Ramos (cell line): ENCODE measurements at regions not wholly inside any gene's neighbourhood (a gene's known extent, or its start where the extent isn't known, plus 50 kb on each side); places are given as distances from the start of the nearest gene placed in this dataset.

Experiments
- in situ Hi-C: fragments of 300-500 bp; cut with MboI; formaldehyde crosslinking; loops from one replicate; pipeline ENCODE4 v1.14.3; 2022; ENCODE audit warnings: low sequenced_read_pairs; ENCODE audit not compliant: unreplicated experiment

GRCh38 chr2:236402033-236402790, 138.0 kb upstream of the ASB18 start:
- in situ Hi-C loops = no loop called here

DNA sequence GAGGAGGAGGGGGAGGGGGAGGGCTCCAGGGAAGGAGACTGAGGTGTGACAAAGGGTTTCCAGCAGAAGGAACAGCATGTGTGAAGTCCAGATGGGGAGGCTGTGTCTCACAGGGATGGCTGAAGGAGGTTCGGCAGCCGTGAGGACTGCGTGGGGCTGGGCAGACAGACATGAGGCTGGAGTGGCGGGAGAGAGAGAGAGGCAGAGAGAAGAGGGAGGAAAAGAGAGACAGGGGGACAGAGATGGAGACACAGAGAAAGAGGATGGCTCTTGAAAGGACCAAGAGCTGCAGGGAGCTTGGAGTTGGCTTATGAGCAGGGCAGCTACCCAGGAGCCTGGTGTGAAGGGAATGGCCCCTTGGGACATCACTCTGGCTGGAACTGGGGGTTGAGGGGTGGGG, 138.9 kb upstream of the ASB18 start:
- in situ Hi-C loops = no loop called here

GRCh38 chr2:236403811-236404210, 139.6 kb upstream of the ASB18 start:
- in situ Hi-C loops = no loop called here

GRCh38 chr2:236404346-236404745, 140.1 kb upstream of the ASB18 start:
- in situ Hi-C loops = no loop called here

- in situ Hi-C loops = no loop called here
These were observed 141.2 kb upstream of the ASB18 start for GRCh38 chr2:236405357-236405756.

DNA sequence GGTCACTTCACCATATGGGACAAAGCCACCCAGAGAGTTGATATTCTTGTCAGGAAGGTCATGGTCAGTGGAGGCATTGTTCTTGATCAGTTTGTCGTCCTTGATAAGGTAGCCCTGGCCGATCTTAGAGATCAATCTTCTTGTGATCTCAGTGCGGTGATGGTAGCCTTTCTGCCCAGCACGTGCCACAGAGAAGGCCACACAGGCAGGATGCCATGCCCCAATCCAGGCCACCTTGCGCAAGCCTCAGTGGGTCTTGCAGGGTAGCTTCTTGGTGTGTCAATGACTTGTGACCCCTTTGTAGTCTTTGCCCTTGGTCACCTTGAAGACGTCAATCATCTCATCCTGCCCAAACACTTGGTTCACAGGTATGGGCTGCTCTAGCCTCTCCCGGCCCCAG, 143.9 kb upstream of the ASB18 start:
- in situ Hi-C loops = no loop called here

- in situ Hi-C loops = no loop called here
These were observed 144.6 kb upstream of the ASB18 start for GRCh38 chr2:236408786-236409185.

DNA sequence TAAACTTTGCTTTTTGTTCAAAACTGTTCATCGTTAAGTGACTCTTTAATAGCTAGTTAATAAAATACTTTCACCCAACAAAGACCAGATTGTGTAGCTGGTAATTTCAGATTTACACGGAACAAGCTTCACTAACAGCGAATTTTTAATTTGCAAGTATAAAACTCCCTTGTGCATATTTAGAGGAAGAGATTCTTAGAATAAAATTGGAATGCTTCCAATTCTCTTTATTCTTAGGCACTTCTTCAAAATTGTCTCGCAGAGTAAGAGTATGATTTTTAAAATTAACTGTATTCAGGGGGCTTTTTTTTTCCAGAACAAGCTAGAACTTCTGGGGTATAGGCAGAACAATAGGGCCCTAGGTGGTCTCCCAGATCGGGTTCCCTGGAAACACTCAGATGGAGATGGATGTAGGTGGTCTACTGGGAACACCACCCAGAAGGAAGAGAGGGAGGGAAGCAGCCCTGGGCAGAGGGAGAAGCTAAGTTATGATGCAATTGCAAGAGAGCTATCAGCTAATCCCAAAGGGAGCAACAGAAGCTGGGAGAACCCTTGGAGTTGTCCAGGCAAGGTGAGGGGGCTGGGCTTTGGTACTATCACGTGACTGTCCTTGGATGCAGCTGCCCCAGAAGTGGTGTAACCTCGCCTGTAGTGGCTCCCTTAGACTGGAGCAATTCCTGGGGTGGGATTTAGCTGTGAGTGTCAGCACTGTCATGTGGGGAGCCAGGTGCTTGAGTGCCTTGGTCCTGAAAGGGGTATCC, 151.7 kb upstream of the ASB18 start:
- in situ Hi-C loops = no loop called here

DNA sequence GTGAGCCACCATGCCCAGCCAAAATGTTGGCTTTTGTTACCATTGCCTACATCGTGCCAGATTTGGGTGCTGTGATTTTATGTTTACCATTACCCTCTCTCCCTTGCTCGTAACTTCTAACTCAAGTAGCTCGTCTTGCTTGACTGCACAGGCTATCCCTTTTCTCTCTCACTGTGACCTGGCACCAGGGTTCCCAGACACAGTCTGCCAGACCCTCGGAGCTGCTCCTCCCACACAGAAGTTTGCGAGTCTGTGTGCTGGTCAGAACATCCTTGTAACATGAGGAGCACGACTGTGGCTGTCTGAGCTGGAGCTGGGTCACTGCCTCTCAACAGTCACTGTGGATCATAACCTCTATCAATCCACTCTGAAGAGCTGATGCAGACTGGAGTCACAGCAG, 152.5 kb upstream of the ACKR3 start:
- in situ Hi-C loops = no loop called here

DNA sequence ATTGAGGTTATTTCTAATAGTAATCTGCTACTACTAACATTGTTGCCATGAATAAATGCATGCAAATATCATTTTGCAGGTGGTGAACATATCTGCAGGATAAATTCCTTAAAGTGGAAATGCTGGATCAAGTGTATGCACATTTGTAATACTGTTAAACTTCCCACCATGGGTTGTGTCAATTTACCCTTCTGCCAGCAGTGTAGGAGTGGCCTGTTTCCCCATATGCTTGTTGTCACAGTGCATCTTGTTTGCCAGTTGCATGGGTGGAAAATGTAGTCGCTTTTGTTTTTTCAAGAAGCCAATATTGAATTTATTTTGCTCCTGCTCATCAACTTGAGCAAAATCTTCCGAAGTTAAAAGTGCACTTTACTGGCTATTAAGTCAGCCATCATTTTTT, 139.0 kb upstream of the ACKR3 start:
- in situ Hi-C loops = no loop called here

GRCh38 chr2:236434593-236434992, 135.0 kb upstream of the ACKR3 start:
- in situ Hi-C loops = no loop called here

DNA sequence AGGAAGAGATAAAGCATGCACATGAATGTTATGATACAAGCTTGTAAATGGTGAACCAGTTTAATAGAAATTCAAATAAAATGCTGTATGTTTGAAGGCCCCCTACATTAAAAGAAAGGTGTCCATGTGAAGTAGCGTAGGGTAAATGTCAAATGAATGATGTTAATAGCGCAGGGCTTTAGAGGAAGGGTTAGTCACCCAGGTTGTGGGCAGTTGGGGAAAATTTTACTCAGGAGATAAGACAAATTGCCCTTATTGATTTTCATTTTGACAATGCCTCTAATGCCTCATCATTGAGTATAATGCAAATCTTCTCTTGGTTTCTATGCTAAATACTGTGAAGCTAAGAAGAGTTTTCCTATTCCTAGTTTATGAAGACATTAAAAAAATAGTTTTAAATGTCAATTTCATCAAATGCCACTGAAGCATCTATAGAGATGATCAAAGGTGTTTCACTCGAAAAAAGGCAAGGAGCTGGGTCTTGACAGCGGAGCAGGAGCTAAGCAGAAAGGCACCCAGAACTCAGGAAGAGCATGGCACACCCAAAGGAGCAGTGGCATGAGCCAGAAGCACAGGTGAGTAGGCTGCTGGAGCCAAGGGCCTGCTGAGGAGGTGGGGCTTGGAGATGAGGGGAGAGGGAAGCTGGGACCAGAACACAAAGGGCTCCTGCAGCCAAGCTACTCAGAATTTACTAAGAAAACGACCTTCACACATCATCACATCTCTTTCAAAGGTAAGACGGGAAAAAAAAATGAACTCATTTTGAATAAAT, 129.3 kb upstream of the ACKR3 start:
- in situ Hi-C loops = no loop called here

- in situ Hi-C loops = no loop called here
These were observed 125.4 kb upstream of the ACKR3 start for GRCh38 chr2:236444187-236444586.

DNA sequence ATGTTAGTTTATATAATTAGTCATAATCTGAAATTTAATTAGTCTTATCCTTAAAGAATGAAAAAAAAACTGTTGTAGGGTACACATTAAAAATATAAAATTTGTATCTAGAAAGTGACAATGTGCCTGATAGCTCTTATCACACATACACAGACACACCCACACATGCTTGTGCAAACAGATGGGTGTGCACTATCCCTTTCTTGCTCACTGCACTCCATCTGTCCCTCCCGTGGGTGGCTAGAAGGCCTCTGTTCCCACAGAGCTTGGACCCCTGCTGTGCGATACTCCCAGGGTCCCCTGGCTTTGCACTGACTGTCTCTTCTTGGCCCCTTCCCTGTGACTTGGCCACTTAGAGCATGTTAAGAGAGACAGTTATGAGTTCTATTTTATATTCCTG, 123.9 kb upstream of the ACKR3 start:
- in situ Hi-C loops = no loop called here

GRCh38 chr2:236446521-236446920, 123.1 kb upstream of the ACKR3 start:
- in situ Hi-C loops = no loop called here

GRCh38 chr2:236449167-236449761, 120.4 kb upstream of the ACKR3 start:
- in situ Hi-C loops = no loop called here

GRCh38 chr2:236452238-236452637, 117.4 kb upstream of the ACKR3 start:
- in situ Hi-C loops = no loop called here

GRCh38 chr2:236454076-236454475, 115.5 kb upstream of the ACKR3 start:
- in situ Hi-C loops = no loop called here

- in situ Hi-C loops = no loop called here
These were observed 110.2 kb upstream of the ACKR3 start for GRCh38 chr2:236459393-236459792.

DNA sequence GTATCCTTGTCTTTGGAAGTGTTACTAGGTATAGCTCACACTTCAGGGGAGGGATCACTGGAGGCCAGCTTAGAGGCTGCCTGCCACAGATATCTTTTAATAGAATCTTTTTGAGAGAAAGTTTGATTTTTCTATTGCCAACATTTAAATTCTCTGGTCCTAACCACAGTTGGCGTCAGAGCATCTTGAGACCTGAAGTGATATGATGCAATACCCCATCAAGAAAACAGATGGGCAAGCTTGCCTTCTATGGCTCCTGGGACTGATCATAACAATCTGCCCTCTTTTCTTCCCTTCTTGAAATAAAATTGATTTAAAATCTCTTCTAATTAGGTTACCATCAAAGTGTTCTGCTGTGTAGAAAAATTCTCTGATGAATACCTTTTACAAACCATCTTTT, 105.5 kb upstream of the ACKR3 start:
- in situ Hi-C loops = no loop called here
